ENCODE measurements at regions not wholly inside any gene's neighbourhood (a gene's known extent, or its start where the extent isn't known, plus 50 kb on each side); places are given as distances from the start of the nearest gene placed in this dataset.

DNA sequence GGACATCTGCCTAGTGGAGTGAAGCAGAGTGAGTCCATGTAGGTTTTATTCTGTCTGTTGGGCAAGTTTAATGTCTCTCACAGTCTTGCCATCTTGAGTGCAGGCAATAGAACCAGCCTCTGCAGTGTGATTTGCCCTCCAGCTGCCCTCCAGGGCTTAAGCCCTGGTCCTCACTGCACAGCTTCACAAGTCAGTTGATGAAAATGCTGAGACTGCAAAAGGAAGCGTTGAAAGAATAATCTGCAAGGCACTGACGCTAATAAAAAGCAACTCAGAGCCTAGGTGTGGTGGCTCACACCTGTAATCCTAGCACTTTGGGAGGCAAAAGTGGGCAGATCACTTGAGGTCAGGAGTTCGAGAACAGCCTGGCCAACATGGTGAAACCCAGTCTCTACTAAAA is 54.1 kb upstream of the PHOX2B start:
- DNase-seq (ENCODE audit: low read depth, low spot score): no peak
- no peak overlapping the region for H3K4me3 ChIP-seq (ENCODE audit: low read length)

DNA sequence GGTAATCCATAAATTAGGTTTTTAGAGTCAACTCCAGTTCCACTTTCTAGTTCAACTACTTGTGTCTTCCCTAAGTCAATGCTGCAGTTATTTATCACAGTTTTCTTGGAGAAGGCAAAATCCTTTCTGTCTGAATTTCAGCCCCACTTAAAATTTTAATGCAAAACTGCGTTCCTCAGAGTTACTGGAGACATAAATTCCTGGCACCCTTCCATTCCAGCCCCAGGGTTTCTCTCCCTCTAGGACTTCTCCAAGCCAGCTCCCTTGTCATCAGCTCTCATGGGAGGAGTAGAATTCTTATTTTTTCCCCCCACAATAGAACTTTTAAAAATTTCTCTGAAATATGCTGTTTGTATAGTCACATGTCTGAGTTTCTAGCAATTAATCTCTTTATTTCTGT is 50.6 kb upstream of the PHOX2B start:
- DNase-seq (ENCODE audit: low read depth, low spot score): no peak
- no peak overlapping the region for H3K4me3 ChIP-seq (ENCODE audit: low read length)
